Fibroblast of pulmonary artery (primary cell): ENCODE measurements at regions not wholly inside any gene's neighbourhood (a gene's known extent, or its start where the extent isn't known, plus 50 kb on each side); places are given as distances from the start of the nearest gene placed in this dataset.

ENCODE experiments used
- DNase-seq: peaks from one replicate; pipeline ENCODE4 v3.0.0-alpha.2; 2010; ENCODE audit warnings: low read depth
- H3K4me3 ChIP-seq: replicated peaks from 2 replicates; pipeline ENCODE4 v1.5.1; 2011; ENCODE audit warnings: low read depth, mild to moderate bottlenecking, control low read depth, low read length, moderate library complexity
- TF ChIP-seq, protein P1 (sequence below): IDR thresholded peaks from 2 replicates; pipeline ENCODE4 v1.5.1; 2011; ENCODE audit warnings: mild to moderate bottlenecking, control low read depth, low read length, inconsistent platforms; ENCODE audit errors: missing control alignments

DNA sequence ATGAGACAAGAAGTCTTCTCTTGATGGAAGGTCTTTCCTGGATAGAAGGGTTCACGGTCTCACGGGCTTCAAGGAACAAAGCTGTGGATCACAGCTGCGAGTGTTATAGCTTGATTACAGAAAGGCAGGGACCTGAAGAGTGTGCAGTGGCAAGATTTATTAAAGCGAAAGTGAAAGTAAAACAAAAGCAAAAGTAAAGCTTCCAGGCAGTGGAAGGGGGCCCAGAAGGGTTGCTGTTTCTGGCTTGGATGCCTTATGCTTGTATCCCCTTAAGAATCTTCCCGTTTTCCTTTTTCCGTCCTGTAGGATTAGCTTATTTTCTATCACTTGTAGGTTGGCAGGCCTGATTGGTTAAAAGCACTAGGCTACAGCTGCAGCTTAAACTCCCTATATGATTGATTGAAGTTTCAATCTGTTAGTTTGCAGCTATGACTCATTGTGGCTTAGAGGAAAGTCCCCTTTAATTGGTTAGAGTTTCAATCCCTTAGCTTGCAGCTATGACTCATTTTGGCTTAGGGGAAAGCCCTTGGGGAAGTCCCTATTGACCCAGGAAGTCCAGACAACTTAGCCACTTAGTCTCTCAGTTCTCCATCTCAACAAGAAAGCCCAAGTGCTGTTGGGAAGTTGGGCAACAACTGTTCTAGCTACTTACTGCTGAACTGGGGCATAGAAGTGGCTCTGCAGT, 183.7 kb upstream of the NLGN4Y start:
- no peak overlapping the region for H3K4me3 ChIP-seq

DNA sequence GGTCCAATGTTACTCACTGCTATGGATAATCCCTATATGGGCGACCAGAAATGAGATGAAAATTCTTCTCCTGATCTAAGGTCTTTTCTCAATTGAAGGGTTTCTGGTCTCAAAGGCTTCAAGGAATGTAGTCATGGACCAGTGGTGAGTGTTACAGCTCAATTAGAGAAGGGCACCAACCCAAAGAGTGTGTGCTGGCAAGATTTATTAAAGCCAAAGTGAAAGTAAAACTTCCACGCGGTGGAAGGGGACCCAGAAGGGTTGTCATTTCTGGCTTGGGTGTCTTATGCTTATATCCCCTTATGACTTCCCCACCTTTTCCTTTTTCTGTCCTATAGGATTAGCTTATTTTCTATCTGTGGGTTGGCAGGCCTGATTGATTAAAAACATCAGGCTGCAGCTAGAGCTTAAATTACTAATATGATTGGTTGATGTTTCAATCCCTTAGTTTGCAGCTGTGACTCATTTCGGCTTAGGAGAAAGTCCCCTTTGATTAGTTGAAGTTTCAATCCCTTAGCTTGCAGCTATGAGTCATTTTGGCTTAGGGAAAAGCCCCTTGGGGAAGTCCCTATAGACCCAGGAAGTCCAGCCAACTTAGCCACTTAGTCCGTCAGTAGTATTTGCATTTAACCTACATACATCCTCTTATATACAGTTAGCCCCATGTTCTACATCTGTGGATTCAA, 179.5 kb upstream of the NLGN4Y start:
- H3K4me3 ChIP-seq, result no peak overlapping the region
- TF ChIP-seq, protein P1, sequence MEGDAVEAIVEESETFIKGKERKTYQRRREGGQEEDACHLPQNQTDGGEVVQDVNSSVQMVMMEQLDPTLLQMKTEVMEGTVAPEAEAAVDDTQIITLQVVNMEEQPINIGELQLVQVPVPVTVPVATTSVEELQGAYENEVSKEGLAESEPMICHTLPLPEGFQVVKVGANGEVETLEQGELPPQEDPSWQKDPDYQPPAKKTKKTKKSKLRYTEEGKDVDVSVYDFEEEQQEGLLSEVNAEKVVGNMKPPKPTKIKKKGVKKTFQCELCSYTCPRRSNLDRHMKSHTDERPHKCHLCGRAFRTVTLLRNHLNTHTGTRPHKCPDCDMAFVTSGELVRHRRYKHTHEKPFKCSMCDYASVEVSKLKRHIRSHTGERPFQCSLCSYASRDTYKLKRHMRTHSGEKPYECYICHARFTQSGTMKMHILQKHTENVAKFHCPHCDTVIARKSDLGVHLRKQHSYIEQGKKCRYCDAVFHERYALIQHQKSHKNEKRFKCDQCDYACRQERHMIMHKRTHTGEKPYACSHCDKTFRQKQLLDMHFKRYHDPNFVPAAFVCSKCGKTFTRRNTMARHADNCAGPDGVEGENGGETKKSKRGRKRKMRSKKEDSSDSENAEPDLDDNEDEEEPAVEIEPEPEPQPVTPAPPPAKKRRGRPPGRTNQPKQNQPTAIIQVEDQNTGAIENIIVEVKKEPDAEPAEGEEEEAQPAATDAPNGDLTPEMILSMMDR, result no peak
- no peak for DNase-seq

More for the DNA sequence above, 183.7 kb upstream of the NLGN4Y start:
- DNase-seq, result peak; percentile 3
- TF ChIP-seq, protein P1, result no peak

- no peak overlapping the region for H3K4me3 ChIP-seq
- no peak for DNase-seq
- TF ChIP-seq, protein P1, result no peak
These were observed 172.7 kb upstream of the NLGN4Y start for GRCh38 chrY:14351590-14351989.

DNA sequence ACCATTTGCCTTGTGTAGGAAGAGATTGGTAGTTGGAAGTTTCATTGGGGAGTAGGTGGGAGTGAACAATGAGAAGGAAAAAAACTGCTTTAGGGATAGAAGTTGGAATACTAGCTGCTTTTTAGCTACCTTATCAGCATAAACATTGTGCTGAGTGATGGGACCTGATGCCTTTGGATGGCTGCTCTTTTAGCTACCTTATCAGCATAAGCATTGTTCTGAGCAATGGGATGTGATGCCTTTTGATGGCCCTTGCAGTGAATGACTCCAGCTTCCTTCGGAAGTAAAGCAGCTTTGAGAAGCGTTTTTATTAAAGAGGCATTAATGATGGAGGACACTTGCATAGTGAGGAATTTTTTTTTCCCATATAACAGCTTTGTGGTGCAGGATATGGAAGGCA, 168.2 kb upstream of the NLGN4Y start:
- TF ChIP-seq, protein P1, result no peak
- no peak overlapping the region for H3K4me3 ChIP-seq
- no peak for DNase-seq

- no peak overlapping the region for H3K4me3 ChIP-seq
- no peak for DNase-seq
- TF ChIP-seq, protein P1, result no peak
These were observed 163.4 kb upstream of the NLGN4Y start for GRCh38 chrY:14360748-14361500.

DNA sequence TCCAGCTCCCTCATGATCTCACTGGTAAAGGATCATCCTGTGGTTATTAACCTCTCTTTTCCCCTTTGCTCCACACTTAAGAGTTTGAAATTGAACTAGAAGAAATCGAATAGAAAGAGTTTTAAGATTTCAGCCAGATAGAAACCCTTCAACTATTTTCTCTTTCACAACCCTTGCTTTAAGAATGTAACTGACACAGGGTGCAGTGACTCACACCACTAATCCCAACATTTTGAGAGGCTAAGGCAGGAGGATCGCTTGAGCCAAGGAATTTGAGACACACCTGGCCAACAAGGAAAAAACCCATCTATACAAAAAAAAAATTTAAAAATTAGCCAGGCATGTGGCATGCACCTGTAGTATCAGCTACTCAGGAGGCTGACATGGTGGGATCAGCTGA, 150.7 kb upstream of the NLGN4Y start:
- no peak for DNase-seq
- no peak overlapping the region for H3K4me3 ChIP-seq
- TF ChIP-seq, protein P1, result no peak
